CD14-positive monocyte (primary cell): ENCODE measurements at regions not wholly inside any gene's neighbourhood (a gene's known extent, or its start where the extent isn't known, plus 50 kb on each side); places are given as distances from the start of the nearest gene placed in this dataset.

ENCODE experiments used
- DNase-seq, 3 donors: peaks; one replicate each; pipeline ENCODE4 v3.0.0-alpha.2; 2011 to 2022
- H2AFZ ChIP-seq: 2 replicates; pipeline ENCODE4 v1.6.0; 2012; ENCODE audit warnings: mild to moderate bottlenecking, low read depth, low read length, inconsistent platforms; ENCODE audit not compliant: insufficient read depth, poor library complexity, severe bottlenecking
- H3K27ac ChIP-seq, 2 donors: 1 replicate in 1 of 2; 2 replicates in 1 of 2; pipeline ENCODE4 v1.5.1; 2012 to 2013; ENCODE audit warnings: low read length in 2 of 2, control low read depth in 1 of 2, inconsistent platforms in 1 of 2, low read depth in 1 of 2, mild to moderate bottlenecking in 1 of 2
- H3K27me3 ChIP-seq, 2 donors: one replicate each; pipeline versions ENCODE4 v1.6.0 to v1.6.1; 2011 to 2013; ENCODE audit warnings: low read length in 2 of 2; ENCODE audit not compliant: control insufficient read depth in 2 of 2, insufficient read depth in 2 of 2
- H3K36me3 ChIP-seq, 2 donors: replicated peaks in 1 of 2; 1 replicate in 1 of 2; 2 replicates in 1 of 2; pipeline versions ENCODE4 v1.5.1 to v1.6.1; 2012 to 2013; ENCODE audit warnings: low read length in 2 of 2, control low read depth in 1 of 2, inconsistent platforms in 1 of 2, mild to moderate bottlenecking in 1 of 2; ENCODE audit not compliant: insufficient read depth in 2 of 2, control insufficient read depth in 1 of 2
- H3K4me1 ChIP-seq, 2 donors: 1 replicate in 1 of 2; 2 replicates in 1 of 2; pipeline versions ENCODE4 v1.5.1 to v1.6.1; 2012 to 2013; ENCODE audit warnings: low read length in 2 of 2, control low read depth in 1 of 2, inconsistent platforms in 1 of 2, mild to moderate bottlenecking in 1 of 2, moderate library complexity in 1 of 2; ENCODE audit not compliant: insufficient read depth in 2 of 2, control insufficient read depth in 1 of 2
- H3K4me2 ChIP-seq: replicated peaks from 2 replicates; pipeline ENCODE3; 2012; ENCODE audit warnings: low read length, moderate library complexity, mild to moderate bottlenecking; ENCODE audit not compliant: poor library complexity, severe bottlenecking; ENCODE audit errors: extremely low read depth
- H3K4me3 ChIP-seq, 3 experiments: fragments of 200-600 bp in 1 of 3; sonication (generic) in 1 of 3; replicated peaks in 1 of 3; 1 replicate in 2 of 3; 2 replicates in 1 of 3; pipeline ENCODE4 v1.5.1; 2011 to 2013; ENCODE audit warnings: low read length in 3 of 3, mild to moderate bottlenecking in 3 of 3, control low read depth in 2 of 3, low read depth in 2 of 3, inconsistent platforms in 1 of 3, moderate library complexity in 1 of 3
- H3K79me2 ChIP-seq: 2 replicates; pipeline ENCODE4 v1.6.0; 2012; ENCODE audit warnings: mild to moderate bottlenecking, control low read depth, inconsistent platforms, low read length, moderate library complexity; ENCODE audit not compliant: insufficient read depth
- H3K9ac ChIP-seq: 2 replicates; pipeline ENCODE4 v1.6.0; 2017; ENCODE audit warnings: low read length, mild to moderate bottlenecking; ENCODE audit not compliant: insufficient read depth, poor library complexity, severe bottlenecking
- H3K9me3 ChIP-seq, 2 donors: replicated peaks in 1 of 2; 1 replicate in 1 of 2; 2 replicates in 1 of 2; pipeline versions ENCODE4 v1.5.1 to v1.6.1; 2012 to 2013; ENCODE audit warnings: low read length in 2 of 2, control low read depth in 1 of 2; ENCODE audit not compliant: control insufficient read depth in 1 of 2, insufficient read depth in 1 of 2
- H4K20me1 ChIP-seq: 2 replicates; pipeline ENCODE4 v1.6.0; 2012; ENCODE audit warnings: mild to moderate bottlenecking, low read length, control low read depth, moderate library complexity; ENCODE audit not compliant: insufficient read depth
- H3K27ac Mint-ChIP-seq, 7 donors: one replicate each; pipeline ENCODE4 v1.8.0; 2020; ENCODE audit warnings: mild to moderate bottlenecking in 7 of 7, mixed read lengths in 7 of 7, moderate library complexity in 6 of 7, inconsistent platforms in 2 of 7
- H3K27me3 Mint-ChIP-seq, 3 donors: one replicate each; pipeline ENCODE4 v1.8.0; 2021 to 2022; ENCODE audit warnings: low read depth in 3 of 3, mild to moderate bottlenecking in 3 of 3, mixed read lengths in 3 of 3, moderate library complexity in 3 of 3, inconsistent platforms in 1 of 3
- H3K36me3 Mint-ChIP-seq, 2 donors: one replicate each; pipeline ENCODE4 v1.8.0; 2020; ENCODE audit warnings: mixed read lengths in 2 of 2, inconsistent platforms in 1 of 2, mild to moderate bottlenecking in 1 of 2
- H3K4me1 Mint-ChIP-seq: one replicate; pipeline ENCODE4 v1.8.0; 2020; ENCODE audit warnings: mild to moderate bottlenecking, mixed read lengths
- H3K4me3 Mint-ChIP-seq, 2 donors: one replicate each; pipeline ENCODE4 v1.8.0; 2020; ENCODE audit warnings: mild to moderate bottlenecking in 2 of 2, mixed read lengths in 2 of 2, moderate library complexity in 1 of 2
- H3K9me3 Mint-ChIP-seq, 7 donors: one replicate each; pipeline ENCODE4 v1.8.0; 2020 to 2022; ENCODE audit warnings: mixed read lengths in 7 of 7, mild to moderate bottlenecking in 6 of 7, moderate library complexity in 6 of 7, inconsistent platforms in 2 of 7
- WGBS: methylation state at CpG from one replicate; pipeline ENCODE4 v1.1.5; 2013; ENCODE audit warnings: missing lambda C conversion rate; ENCODE audit not compliant: insufficient coverage; 5-methylcytosine and 5-hydroxymethylcytosine counted together
- intact Hi-C, 2 donors: fragments of 100-400 bp; cut with micrococcal nuclease; formaldehyde crosslinking; loops; one replicate each; pipeline versions ENCODE4 v1.15.0 to v1.15.1; 2023
- TF ChIP-seq, protein P1 (sequence below): fragments of 200-600 bp; IDR thresholded peaks from one replicate; pipeline ENCODE4 v1.8.0; 2022; ENCODE audit warnings: antibody characterized with exemption, mild to moderate bottlenecking

GRCh38 chr13:21965095-21965494 is 294.2 kb downstream of the FGF9 start:
- H3K4me2 ChIP-seq = no peak overlapping the region
- intact Hi-C loops = no loop called here
- Mint-ChIP-seq H3K4me3 (no peak overlapping the region), H3K4me1 (no peaks in the 10 kb centered on the region), H3K27me3 (peaks cover 0 to 8% (median 3%) of the 10 kb centered on the region in 3 donors), H3K27ac (no peak overlapping the region), H3K9me3 (peaks cover 0 to 12% (median 7%) of the 10 kb centered on the region in 7 donors), H3K36me3 (no peaks in the 10 kb centered on the region)
- H3K4me3 ChIP-seq = no peak overlapping the region
- H3K27ac ChIP-seq = no peak overlapping the region
- no peaks in the 10 kb centered on the region for H3K4me1 ChIP-seq
- TF ChIP-seq, protein P1, sequence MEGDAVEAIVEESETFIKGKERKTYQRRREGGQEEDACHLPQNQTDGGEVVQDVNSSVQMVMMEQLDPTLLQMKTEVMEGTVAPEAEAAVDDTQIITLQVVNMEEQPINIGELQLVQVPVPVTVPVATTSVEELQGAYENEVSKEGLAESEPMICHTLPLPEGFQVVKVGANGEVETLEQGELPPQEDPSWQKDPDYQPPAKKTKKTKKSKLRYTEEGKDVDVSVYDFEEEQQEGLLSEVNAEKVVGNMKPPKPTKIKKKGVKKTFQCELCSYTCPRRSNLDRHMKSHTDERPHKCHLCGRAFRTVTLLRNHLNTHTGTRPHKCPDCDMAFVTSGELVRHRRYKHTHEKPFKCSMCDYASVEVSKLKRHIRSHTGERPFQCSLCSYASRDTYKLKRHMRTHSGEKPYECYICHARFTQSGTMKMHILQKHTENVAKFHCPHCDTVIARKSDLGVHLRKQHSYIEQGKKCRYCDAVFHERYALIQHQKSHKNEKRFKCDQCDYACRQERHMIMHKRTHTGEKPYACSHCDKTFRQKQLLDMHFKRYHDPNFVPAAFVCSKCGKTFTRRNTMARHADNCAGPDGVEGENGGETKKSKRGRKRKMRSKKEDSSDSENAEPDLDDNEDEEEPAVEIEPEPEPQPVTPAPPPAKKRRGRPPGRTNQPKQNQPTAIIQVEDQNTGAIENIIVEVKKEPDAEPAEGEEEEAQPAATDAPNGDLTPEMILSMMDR = no peak
- peaks cover 6 to 13% of the 10 kb centered on the region in 2 donors for H3K9me3 ChIP-seq
- no peak overlapping the region for H3K9ac ChIP-seq
- no peak overlapping the region for H2AFZ ChIP-seq
- H3K36me3 ChIP-seq = no peaks in the 10 kb centered on the region
- 99% methylated on average over 6 of the region's 14 CpGs for WGBS
- DNase-seq = no peak
- no peaks in the 10 kb centered on the region for H3K79me2 ChIP-seq
- H3K27me3 ChIP-seq = no peaks in the 10 kb centered on the region
- H4K20me1 ChIP-seq = no peaks in the 10 kb centered on the region

DNA sequence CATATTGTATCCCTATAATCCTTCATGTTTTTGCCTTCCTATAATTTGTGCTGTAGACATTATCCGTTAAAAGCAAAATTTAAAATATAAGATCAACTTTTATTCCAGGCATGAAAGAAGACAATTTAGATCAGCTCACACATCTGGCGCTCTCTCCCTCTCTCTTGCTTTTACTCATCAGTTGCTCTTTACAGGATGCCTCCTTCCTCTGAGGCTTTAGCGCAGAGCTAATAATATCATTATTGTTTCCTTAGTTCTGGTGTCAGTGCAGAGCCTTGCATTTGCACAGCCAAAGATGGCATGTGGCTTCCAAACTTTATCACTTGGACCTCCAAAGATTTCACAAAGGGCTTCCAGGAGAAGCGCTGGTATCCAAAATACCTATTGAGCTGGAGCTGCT is 295.1 kb downstream of the FGF9 start:
- TF ChIP-seq, protein P1 = no peak

More for the DNA sequence above, 295.1 kb downstream of the FGF9 start:
- no peak overlapping the region for H3K4me3 Mint-ChIP-seq
- no peak for DNase-seq
- peaks cover 0 to 8% (median 3%) of the 10 kb centered on the region in 3 donors for H3K27me3 Mint-ChIP-seq
- no peaks in the 10 kb centered on the region for H3K36me3 ChIP-seq
- H3K36me3 Mint-ChIP-seq = no peaks in the 10 kb centered on the region
- no peaks in the 10 kb centered on the region for H3K27me3 ChIP-seq
- no peaks in the 10 kb centered on the region for H3K4me1 ChIP-seq
- H3K4me1 Mint-ChIP-seq = no peaks in the 10 kb centered on the region
- H3K9ac ChIP-seq = no peak overlapping the region
- H3K9me3 ChIP-seq = peaks cover 5 to 12% of the 10 kb centered on the region in 2 donors
- 80% methylated on average over 2 of the region's 4 CpGs for WGBS
- no peaks in the 10 kb centered on the region for H3K79me2 ChIP-seq
- intact Hi-C loops = no loop called here
- H3K4me3 ChIP-seq = no peak overlapping the region
- H3K27ac ChIP-seq = no peak overlapping the region
- H2AFZ ChIP-seq = no peak overlapping the region
- peaks cover 0 to 11% (median 7%) of the 10 kb centered on the region in 7 donors for H3K9me3 Mint-ChIP-seq
- H3K27ac Mint-ChIP-seq = no peak overlapping the region
- no peak overlapping the region for H3K4me2 ChIP-seq
- no peaks in the 10 kb centered on the region for H4K20me1 ChIP-seq
